PC-3 (cell line): ENCODE measurements at regions not wholly inside any gene's neighbourhood (a gene's known extent, or its start where the extent isn't known, plus 50 kb on each side); places are given as distances from the start of the nearest gene placed in this dataset.

Experiments used
- ATAC-seq: fragments of 200-7000 bp; cut with Tn5 transposase; 2 replicates; pipeline ENCODE4 v1.9.1; 2020; ENCODE audit warnings: mild to moderate bottlenecking, moderate library complexity
- BruUV-seq: library from RNA; stranded (reverse); fragments of 400-500 nt; replicated peaks from 2 replicates; lab custom pipeline; 2021; lab: Mats Ljungman, UMichigan
- CTCF ChIA-PET: fragments of 300-600 bp; sonication (Branson Sonifier 250); formaldehyde crosslinking; loops from one replicate; lab custom pipeline; 2022; ENCODE audit warnings: antibody characterized with exemption; lab: Charles Lee
- POLR2A ChIA-PET: fragments of 300-600 bp; sonication (Branson Sonifier 250); formaldehyde crosslinking; loops from one replicate; lab custom pipeline; 2022; ENCODE audit warnings: antibody characterized with exemption; ENCODE audit not compliant: unreplicated experiment; lab: Charles Lee
- DNase-seq: peaks from one replicate; pipeline ENCODE4 v3.0.0-alpha.2; 2015
- H2AFZ ChIP-seq: fragments of 300-600 bp; sonication (generic); 2 replicates; pipeline ENCODE4 v1.6.0; 2016; ENCODE audit warnings: antibody characterized with exemption, low read length
- H3F3A ChIP-seq: fragments of 300-600 bp; sonication (generic); one replicate; pipeline ENCODE4 v1.6.0; 2017; ENCODE audit warnings: antibody characterized with exemption, low read length, control low read depth, mild to moderate bottlenecking; ENCODE audit not compliant: unreplicated experiment
- H3K27ac ChIP-seq: fragments of 300-600 bp; sonication (generic); 2 replicates; pipeline ENCODE4 v1.5.1; 2016; ENCODE audit warnings: mild to moderate bottlenecking, low read length
- H3K27me3 ChIP-seq: fragments of 300-600 bp; sonication (generic); 2 replicates; pipeline ENCODE4 v1.6.1; 2016; ENCODE audit warnings: low read length, mixed read lengths
- H3K36me3 ChIP-seq: fragments of 300-600 bp; sonication (generic); 2 replicates; pipeline ENCODE4 v1.6.1; 2016; ENCODE audit warnings: low read depth, mixed run types, low read length, mixed read lengths
- H3K4me1 ChIP-seq: fragments of 300-600 bp; sonication (generic); 2 replicates; pipeline ENCODE4 v1.5.1; 2016; ENCODE audit warnings: low read length; ENCODE audit not compliant: insufficient read depth
- H3K4me2 ChIP-seq: fragments of 300-600 bp; sonication (generic); 2 replicates; pipeline ENCODE4 v1.6.0; 2016; ENCODE audit warnings: low read length
- H3K4me3 ChIP-seq: fragments of 300-600 bp; sonication (generic); 2 replicates; pipeline ENCODE4 v1.5.1; 2016; ENCODE audit warnings: mild to moderate bottlenecking, low read length, mixed read lengths
- H3K79me2 ChIP-seq: fragments of 300-600 bp; sonication (generic); 2 replicates; pipeline ENCODE4 v1.6.1; 2017; ENCODE audit warnings: low read length, mixed read lengths
- H3K9ac ChIP-seq: fragments of 300-600 bp; sonication (generic); 2 replicates; pipeline ENCODE4 v1.6.0; 2016; ENCODE audit warnings: mild to moderate bottlenecking, low read length
- H3K9me2 ChIP-seq: fragments of 300-600 bp; sonication (generic); replicated peaks from 2 replicates; pipeline ENCODE4 v1.6.1; 2016; ENCODE audit warnings: mixed run types, low read length, mixed read lengths
- H3K9me3 ChIP-seq: fragments of 300-600 bp; sonication (generic); 2 replicates; pipeline ENCODE4 v1.6.1; 2016; ENCODE audit warnings: low read length, mixed read lengths
- H4K20me1 ChIP-seq: fragments of 300-600 bp; sonication (generic); 2 replicates; pipeline ENCODE4 v1.6.1; 2016; ENCODE audit warnings: low read length, mixed read lengths
- EZH2 ChIP-seq: fragments of 300-600 bp; sonication (generic); IDR thresholded peaks from one replicate; pipeline ENCODE4 v1.6.1; 2017; ENCODE audit warnings: antibody characterized with exemption, mild to moderate bottlenecking, low read length; ENCODE audit not compliant: unreplicated experiment
- EZH2phosphoT487 ChIP-seq: fragments of 300-600 bp; sonication (generic); IDR thresholded peaks from 2 replicates; pipeline ENCODE4 v1.6.1; 2018; ENCODE audit warnings: mild to moderate bottlenecking, antibody characterized with exemption, low read length, borderline replicate concordance
- intact Hi-C: fragments of 100-400 bp; cut with micrococcal nuclease; formaldehyde crosslinking; loops from 2 replicates; pipeline ENCODE4 v1.9.0; 2023
- TF ChIP-seq, protein P1 (sequence below): fragments of 300-600 bp; sonication (generic); conservative IDR thresholded peaks from 2 replicates; pipeline ENCODE4 v1.5.1; 2017; ENCODE audit warnings: antibody characterized with exemption, low read depth, mild to moderate bottlenecking, low read length

DNA sequence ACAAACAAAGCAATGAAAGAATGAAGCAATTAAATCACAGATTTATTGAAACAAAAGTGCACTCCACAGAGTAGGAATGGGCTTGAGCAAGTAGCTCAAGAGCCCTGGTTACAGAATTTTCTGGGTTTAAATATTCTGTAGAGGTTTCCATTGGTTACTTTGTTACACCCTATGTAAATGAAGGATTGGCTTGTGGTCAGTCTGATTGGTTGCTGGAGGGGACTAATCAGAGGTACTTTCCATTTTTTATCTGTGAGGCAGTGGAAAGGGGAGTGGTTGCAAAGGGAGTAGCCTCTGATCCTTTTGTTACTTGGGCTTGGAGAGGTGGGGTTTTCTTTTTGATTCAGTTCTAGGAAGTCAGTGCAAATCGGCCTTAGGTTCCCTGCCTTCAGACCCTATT, 253.3 kb downstream of the ARL6IP6 start:
- Histone ChIP-seq H3K9me3 (peaks cover 22% of the 10 kb centered on the region; the same call in 1 of the 2 replicates), H2AFZ (no peak overlapping the region), H3K4me2 (no peak overlapping the region), H3K4me3 (no peak overlapping the region), H3K9ac (no peak overlapping the region), H4K20me1 (no peaks in the 10 kb centered on the region), H3K27me3 (no peaks in the 10 kb centered on the region), H3K9me2 (no peaks in the 10 kb centered on the region), H3K27ac (no peak overlapping the region), H3K4me1 (no peaks in the 10 kb centered on the region), H3K79me2 (no peaks in the 10 kb centered on the region), H3K36me3 (no peaks in the 10 kb centered on the region), H3F3A (no peaks in the 10 kb centered on the region)
- TF ChIP-seq, protein P1, sequence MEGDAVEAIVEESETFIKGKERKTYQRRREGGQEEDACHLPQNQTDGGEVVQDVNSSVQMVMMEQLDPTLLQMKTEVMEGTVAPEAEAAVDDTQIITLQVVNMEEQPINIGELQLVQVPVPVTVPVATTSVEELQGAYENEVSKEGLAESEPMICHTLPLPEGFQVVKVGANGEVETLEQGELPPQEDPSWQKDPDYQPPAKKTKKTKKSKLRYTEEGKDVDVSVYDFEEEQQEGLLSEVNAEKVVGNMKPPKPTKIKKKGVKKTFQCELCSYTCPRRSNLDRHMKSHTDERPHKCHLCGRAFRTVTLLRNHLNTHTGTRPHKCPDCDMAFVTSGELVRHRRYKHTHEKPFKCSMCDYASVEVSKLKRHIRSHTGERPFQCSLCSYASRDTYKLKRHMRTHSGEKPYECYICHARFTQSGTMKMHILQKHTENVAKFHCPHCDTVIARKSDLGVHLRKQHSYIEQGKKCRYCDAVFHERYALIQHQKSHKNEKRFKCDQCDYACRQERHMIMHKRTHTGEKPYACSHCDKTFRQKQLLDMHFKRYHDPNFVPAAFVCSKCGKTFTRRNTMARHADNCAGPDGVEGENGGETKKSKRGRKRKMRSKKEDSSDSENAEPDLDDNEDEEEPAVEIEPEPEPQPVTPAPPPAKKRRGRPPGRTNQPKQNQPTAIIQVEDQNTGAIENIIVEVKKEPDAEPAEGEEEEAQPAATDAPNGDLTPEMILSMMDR = no peak
- TF ChIP-seq EZH2 = no peak
- TF ChIP-seq EZH2phosphoT487 = no peak
- intact Hi-C loops = no loop called here
- BruUV-seq = no TSS peak
- ChIA-PET CTCF (no interaction called here), POLR2A (no interaction called here)
- no peak for DNase-seq
- ATAC-seq = no peak

GRCh38 chr2:152962446-152962845, 244.0 kb downstream of the ARL6IP6 start:
- no peak for TF ChIP-seq EZH2phosphoT487
- TF ChIP-seq EZH2 = no peak
- TF ChIP-seq, protein P1 = no peak
- no TSS peak for BruUV-seq
- no peaks in the 10 kb centered on the region for H4K20me1 ChIP-seq
- no peaks in the 10 kb centered on the region for H3F3A ChIP-seq
- H3K4me2 ChIP-seq = no peak overlapping the region
- no peak for ATAC-seq
- H3K27me3 ChIP-seq = peaks cover 5% of the 10 kb centered on the region; the same call in 1 of the 2 replicates
- H3K9me3 ChIP-seq = 0 out of 2 replicates have a peak, but pooled peaks cover under 1% of the 10 kb centered on the region
- no peaks in the 10 kb centered on the region for H3K9me2 ChIP-seq
- intact Hi-C loops = no loop called here
- H3K27ac ChIP-seq = no peak overlapping the region
- ChIA-PET CTCF (no interaction called here), POLR2A (no interaction called here)
- no peaks in the 10 kb centered on the region for H3K4me1 ChIP-seq
- DNase-seq = peak; percentile 12
- H3K9ac ChIP-seq = no peak overlapping the region
- H3K79me2 ChIP-seq = no peaks in the 10 kb centered on the region
- H2AFZ ChIP-seq = no peak overlapping the region
- H3K4me3 ChIP-seq = no peak overlapping the region
- no peaks in the 10 kb centered on the region for H3K36me3 ChIP-seq

DNA sequence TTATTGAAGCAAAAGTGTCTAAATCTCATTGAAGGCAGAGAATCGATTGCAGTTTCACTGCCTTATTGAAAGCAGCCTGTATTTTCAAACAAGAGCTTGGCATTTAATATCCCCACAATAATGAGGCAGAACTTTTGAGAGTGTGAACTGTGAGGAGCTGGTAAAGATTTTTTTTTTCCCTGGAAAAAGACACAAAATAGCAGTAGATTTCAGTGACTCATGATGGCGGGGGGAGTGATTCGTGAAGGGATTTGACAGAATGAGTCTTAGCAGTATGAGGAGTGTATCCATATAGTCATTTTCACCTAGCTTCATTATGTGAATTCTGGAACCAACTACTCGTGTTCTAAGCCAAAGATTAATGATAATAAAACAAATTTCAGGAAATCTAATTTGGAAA, 242.9 kb downstream of the ARL6IP6 start:
- no TSS peak for BruUV-seq
- POLR2A ChIA-PET = no interaction called here
- no peaks in the 10 kb centered on the region for H3K9me3 ChIP-seq

More for the DNA sequence above, 242.9 kb downstream of the ARL6IP6 start:
- ATAC-seq (no peak), DNase-seq (no peak)
- CTCF ChIA-PET = no interaction called here
- H3K27ac ChIP-seq = no peak overlapping the region
- no peak overlapping the region for H2AFZ ChIP-seq
- no peak overlapping the region for H3K4me2 ChIP-seq
- no peak overlapping the region for H3K4me3 ChIP-seq
- intact Hi-C loops = no loop called here
- TF ChIP-seq, protein P1 = no peak
- no peak for TF ChIP-seq EZH2
- no peaks in the 10 kb centered on the region for H3K4me1 ChIP-seq
- H4K20me1 ChIP-seq = no peaks in the 10 kb centered on the region
- H3K27me3 ChIP-seq = peaks cover 5% of the 10 kb centered on the region; the same call in 1 of the 2 replicates
- H3K79me2 ChIP-seq = no peaks in the 10 kb centered on the region
- H3F3A ChIP-seq = no peaks in the 10 kb centered on the region
- no peaks in the 10 kb centered on the region for H3K36me3 ChIP-seq
- H3K9ac ChIP-seq = no peak overlapping the region
- H3K9me2 ChIP-seq = no peaks in the 10 kb centered on the region
